HCT116 (cell line): ENCODE measurements at regions not wholly inside any gene's neighbourhood (a gene's known extent, or its start where the extent isn't known, plus 50 kb on each side); places are given as distances from the start of the nearest gene placed in this dataset.

Experiments
- ATAC-seq: fragments of 200-7000 bp; cut with Tn5 transposase; 2 replicates; pipeline ENCODE4 v1.9.1; 2020; ENCODE audit warnings: mild to moderate bottlenecking, moderate library complexity
- BruUV-seq: library from RNA; stranded (reverse); fragments of 400-500 nt; replicated peaks from 2 replicates; lab custom pipeline; 2021; lab: Mats Ljungman, UMichigan
- CTCF ChIA-PET: fragments of 300-600 bp; sonication (Branson Sonifier 250); formaldehyde crosslinking; loops from one replicate; lab custom pipeline; 2021; ENCODE audit warnings: antibody characterized with exemption; lab: Charles Lee
- POLR2A ChIA-PET: fragments of 300-600, 350-600 bp; sonication (Branson Sonifier 250); formaldehyde crosslinking; loops from one replicate; lab custom pipeline; 2021; ENCODE audit warnings: antibody characterized with exemption; lab: Charles Lee
- RAD21 ChIA-PET, 2 experiments: fragments of 300-600 bp; sonication (Branson Sonifier 250); formaldehyde crosslinking; loops; one replicate each; lab custom pipeline; 2023; ENCODE audit warnings: low total read pairs in 2 of 2; ENCODE audit not compliant: uncharacterized antibody in 2 of 2, unreplicated experiment in 2 of 2, low non-redundant PET in 1 of 2; lab: Charles Lee
- DNase-seq: peaks from one replicate; pipeline ENCODE4 v3.0.0-alpha.2; 2010; ENCODE audit warnings: low read depth, low spot score
- H2AFZ ChIP-seq: fragments of 200-600 bp; shearing (Covaris generic), sonication (generic); 2 replicates; pipeline ENCODE4 v1.6.1; 2017; ENCODE audit warnings: low read depth, mixed run types, mixed read lengths, antibody characterized with exemption, low read length; ENCODE audit not compliant: poor library complexity, severe bottlenecking
- H3K27ac ChIP-seq: 2 replicates; pipeline ENCODE4 v1.5.1; 2012; ENCODE audit warnings: low read depth, low read length
- H3K27me3 ChIP-seq: fragments of 200-600 bp; sonication (generic); 2 replicates; pipeline ENCODE4 v1.6.1; 2016; ENCODE audit warnings: mixed run types, low read length, mixed read lengths; ENCODE audit not compliant: insufficient read depth
- H3K36me3 ChIP-seq, 2 experiments: fragments of 200-500 bp in 1 of 2; fragments of 200-600 bp in 1 of 2; sonication (Bioruptor generic) in 1 of 2; sonication (generic) in 1 of 2; 2 replicates each; pipeline versions ENCODE4 v1.5.1 to v1.6.1; 2014 to 2016; ENCODE audit warnings: low read length in 2 of 2, inconsistent platforms in 1 of 2, mixed read lengths in 1 of 2, mixed run types in 1 of 2; ENCODE audit not compliant: insufficient read depth in 2 of 2, control insufficient read depth in 1 of 2
- H3K4me1 ChIP-seq, 2 experiments: fragments of 200-600 bp in 1 of 2; sonication (generic) in 1 of 2; 2 replicates each; pipeline versions ENCODE4 v1.5.1 to v1.6.1; 2012 to 2017; ENCODE audit warnings: low read length in 2 of 2, inconsistent platforms in 1 of 2, mild to moderate bottlenecking in 1 of 2, mixed read lengths in 1 of 2, mixed run types in 1 of 2, moderate library complexity in 1 of 2; ENCODE audit not compliant: insufficient read depth in 2 of 2, control insufficient read depth in 1 of 2
- H3K4me2 ChIP-seq: fragments of 200-600 bp; sonication (generic); 2 replicates; pipeline ENCODE4 v1.6.1; 2017; ENCODE audit warnings: mixed run types, low read length, mixed read lengths
- H3K4me3 ChIP-seq, 2 experiments: fragments of 200-600 bp in 1 of 2; sonication (generic) in 1 of 2; replicated peaks in 1 of 2; 2 replicates each; pipeline ENCODE4 v1.5.1; 2011 to 2016; ENCODE audit warnings: low read length in 2 of 2, control low read depth in 1 of 2, low read depth in 1 of 2, mild to moderate bottlenecking in 1 of 2, mixed read lengths in 1 of 2, mixed run types in 1 of 2
- H3K79me2 ChIP-seq: fragments of 200-600 bp; sonication (generic); 2 replicates; pipeline ENCODE4 v1.6.1; 2017; ENCODE audit warnings: mild to moderate bottlenecking, mixed run types, low read length, moderate library complexity, mixed read lengths; ENCODE audit not compliant: insufficient read depth
- H3K9ac ChIP-seq: fragments of 200-600 bp; sonication (generic); 2 replicates; pipeline ENCODE4 v1.6.1; 2016; ENCODE audit warnings: low read length, mixed read lengths
- H3K9me2 ChIP-seq: fragments of 200-600 bp; sonication (generic), shearing (Covaris generic); 2 replicates; pipeline ENCODE4 v1.6.1; 2017; ENCODE audit warnings: mixed run types, mild to moderate bottlenecking, moderate library complexity; ENCODE audit not compliant: insufficient read depth
- H3K9me3 ChIP-seq, 2 experiments: fragments of 200-500 bp in 1 of 2; fragments of 200-600 bp in 1 of 2; sonication (Bioruptor generic) in 1 of 2; sonication (generic) in 1 of 2; 2 replicates each; pipeline ENCODE4 v1.6.1; 2014 to 2017; ENCODE audit warnings: low read length in 2 of 2, mixed read lengths in 2 of 2, inconsistent platforms in 1 of 2, low read depth in 1 of 2, mild to moderate bottlenecking in 1 of 2, mixed run types in 1 of 2, moderate library complexity in 1 of 2; ENCODE audit not compliant: control insufficient read depth in 1 of 2, insufficient read depth in 1 of 2
- H4K20me1 ChIP-seq: fragments of 200-600 bp; sonication (generic), shearing (Covaris generic); 2 replicates; pipeline ENCODE4 v1.6.1; 2017; ENCODE audit warnings: mixed run types, mild to moderate bottlenecking, moderate library complexity; ENCODE audit not compliant: insufficient read depth
- CBX3 ChIP-seq: IDR thresholded peaks from 2 replicates; pipeline ENCODE4 v1.6.1; 2012; ENCODE audit warnings: low read depth
- CEBPB ChIP-seq: IDR thresholded peaks from 2 replicates; pipeline ENCODE4 v1.6.1; 2012; ENCODE audit warnings: low read depth
- ELF1 ChIP-seq: IDR thresholded peaks from 2 replicates; pipeline ENCODE4 v1.6.1; 2012; ENCODE audit warnings: low read depth, borderline replicate concordance
- EZH2 ChIP-seq: fragments of 200-600 bp; sonication (generic); IDR thresholded peaks from 2 replicates; pipeline ENCODE4 v1.6.1; 2017; ENCODE audit warnings: antibody characterized with exemption, mixed run types
- JUND ChIP-seq: IDR thresholded peaks from 2 replicates; pipeline ENCODE4 v1.6.1; 2012
- MAX ChIP-seq: IDR thresholded peaks from 2 replicates; pipeline ENCODE4 v1.6.1; 2012
- POLR2A ChIP-seq: IDR thresholded peaks from 2 replicates; pipeline ENCODE4 v1.7.0; 2011; ENCODE audit warnings: borderline replicate concordance; ENCODE audit not compliant: insufficient read depth, insufficient read length; ENCODE audit errors: extremely low read depth
- SP1 ChIP-seq: IDR thresholded peaks from 2 replicates; pipeline ENCODE4 v1.6.1; 2012; ENCODE audit warnings: low read depth
- TCF7L2 ChIP-seq: IDR thresholded peaks from 2 replicates; pipeline ENCODE4 v1.7.0; 2011; ENCODE audit warnings: borderline replicate concordance, inconsistent platforms; ENCODE audit not compliant: insufficient read depth, insufficient read length; ENCODE audit errors: extremely low read depth
- ZBTB33 ChIP-seq: IDR thresholded peaks from 2 replicates; pipeline ENCODE4 v1.6.1; 2011; ENCODE audit warnings: mild to moderate bottlenecking, low read length, moderate library complexity; ENCODE audit not compliant: insufficient replicate concordance; ENCODE audit errors: extremely low read depth
- ZFX ChIP-seq: fragments of 450-650 bp; IDR thresholded peaks from 2 replicates; pipeline ENCODE4 v1.6.1; 2017
- intact Hi-C: fragments of 100-400 bp; cut with micrococcal nuclease; formaldehyde crosslinking; loops from 2 replicates; pipeline ENCODE4 v1.10.0; 2022

GRCh38 chr6:105664931-105665330 is 262.0 kb upstream of the PREP start:
- intact Hi-C loops: no loop called here
- no peak for TF ChIP-seq ELF1
- no peak for TF ChIP-seq ZFX
- TF ChIP-seq CBX3: no peak
- Histone ChIP-seq H3K4me1 (no peaks in the 10 kb centered on the region), H3K27me3 (no peaks in the 10 kb centered on the region), H3K4me3 (no peak overlapping the region), H3K9ac (no peak overlapping the region), H3K9me3 (no peaks in the 10 kb centered on the region), H3K79me2 (no peaks in the 10 kb centered on the region), H3K27ac (no peak overlapping the region), H2AFZ (no peak overlapping the region), H4K20me1 (no peaks in the 10 kb centered on the region), H3K4me2 (no peak overlapping the region), H3K36me3 (no peaks in the 10 kb centered on the region), H3K9me2 (no peaks in the 10 kb centered on the region)
- no TSS peak for BruUV-seq
- no peak for ATAC-seq
- no peak for DNase-seq
- CTCF ChIA-PET: no interaction called here
- POLR2A ChIA-PET: no interaction called here
- RAD21 ChIA-PET: no interaction called here

- no peak overlapping the region for H3K4me2 ChIP-seq
- ChIA-PET CTCF (no interaction called here), POLR2A (no interaction called here), RAD21 (no interaction called here)
- no peaks in the 10 kb centered on the region for H3K36me3 ChIP-seq
- H3K4me3 ChIP-seq: no peak overlapping the region
- no peak overlapping the region for H3K27ac ChIP-seq
- intact Hi-C loops: no loop called here
- no peak for DNase-seq
- H3K9me2 ChIP-seq: no peaks in the 10 kb centered on the region
- no peaks in the 10 kb centered on the region for H3K27me3 ChIP-seq
- no peak for ATAC-seq
- no peak overlapping the region for H2AFZ ChIP-seq
- H3K9me3 ChIP-seq: no peaks in the 10 kb centered on the region
- H3K4me1 ChIP-seq: no peaks in the 10 kb centered on the region
- H3K79me2 ChIP-seq: no peaks in the 10 kb centered on the region
- TF ChIP-seq SP1 (no peak), ZBTB33 (no peak), CEBPB (no peak), JUND (no peak), EZH2 (no peak), TCF7L2 (no peak), ELF1 (no peak), POLR2A (no peak), CBX3 (no peak), ZFX (no peak), MAX (no peak)
- BruUV-seq: no TSS peak
- no peaks in the 10 kb centered on the region for H4K20me1 ChIP-seq
- no peak overlapping the region for H3K9ac ChIP-seq
Measured at GRCh38 chr6:105651969-105652368, 249.1 kb upstream of the PREP start.
